GM12873 (cell line): ENCODE measurements at regions not wholly inside any gene's neighbourhood (a gene's known extent, or its start where the extent isn't known, plus 50 kb on each side); places are given as distances from the start of the nearest gene placed in this dataset.

Source experiments
- TF ChIP-seq, protein P1 (sequence below): IDR thresholded peaks from 2 replicates; pipeline ENCODE4 v1.5.1; 2012; ENCODE audit warnings: low read depth, mild to moderate bottlenecking, moderate library complexity, low read length, control low read depth; ENCODE audit not compliant: insufficient read depth; ENCODE audit errors: missing control alignments

DNA sequence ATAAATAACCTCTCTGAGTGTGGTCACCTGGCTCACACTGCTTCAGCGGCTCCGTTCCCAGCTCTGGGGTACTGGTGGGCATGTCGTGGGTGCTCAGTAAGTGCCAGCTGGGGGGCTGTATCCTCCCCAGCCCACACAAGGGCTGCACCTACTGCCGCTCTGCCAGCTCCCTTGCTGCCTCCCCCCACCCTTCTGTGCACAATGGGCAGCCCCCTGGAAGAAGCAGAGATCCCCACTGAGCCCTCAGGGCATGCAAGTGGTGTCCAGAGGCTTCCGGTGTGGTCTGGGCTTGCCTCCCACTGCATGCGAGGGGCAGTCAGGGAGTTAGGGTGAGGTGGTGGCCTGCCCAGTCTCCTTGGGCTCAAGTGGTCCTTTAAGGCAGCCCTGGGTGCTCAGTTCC is 58.3 kb upstream of the TRPM1 start:
- TF ChIP-seq, protein P1, sequence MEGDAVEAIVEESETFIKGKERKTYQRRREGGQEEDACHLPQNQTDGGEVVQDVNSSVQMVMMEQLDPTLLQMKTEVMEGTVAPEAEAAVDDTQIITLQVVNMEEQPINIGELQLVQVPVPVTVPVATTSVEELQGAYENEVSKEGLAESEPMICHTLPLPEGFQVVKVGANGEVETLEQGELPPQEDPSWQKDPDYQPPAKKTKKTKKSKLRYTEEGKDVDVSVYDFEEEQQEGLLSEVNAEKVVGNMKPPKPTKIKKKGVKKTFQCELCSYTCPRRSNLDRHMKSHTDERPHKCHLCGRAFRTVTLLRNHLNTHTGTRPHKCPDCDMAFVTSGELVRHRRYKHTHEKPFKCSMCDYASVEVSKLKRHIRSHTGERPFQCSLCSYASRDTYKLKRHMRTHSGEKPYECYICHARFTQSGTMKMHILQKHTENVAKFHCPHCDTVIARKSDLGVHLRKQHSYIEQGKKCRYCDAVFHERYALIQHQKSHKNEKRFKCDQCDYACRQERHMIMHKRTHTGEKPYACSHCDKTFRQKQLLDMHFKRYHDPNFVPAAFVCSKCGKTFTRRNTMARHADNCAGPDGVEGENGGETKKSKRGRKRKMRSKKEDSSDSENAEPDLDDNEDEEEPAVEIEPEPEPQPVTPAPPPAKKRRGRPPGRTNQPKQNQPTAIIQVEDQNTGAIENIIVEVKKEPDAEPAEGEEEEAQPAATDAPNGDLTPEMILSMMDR, result no peak

- TF ChIP-seq, protein P1, result no peak
These were observed 58.8 kb upstream of the TRPM1 start for GRCh38 chr15:31160297-31160696.

- TF ChIP-seq, protein P1, result no peak
These were observed 59.4 kb upstream of the TRPM1 start for GRCh38 chr15:31160740-31161495.

DNA sequence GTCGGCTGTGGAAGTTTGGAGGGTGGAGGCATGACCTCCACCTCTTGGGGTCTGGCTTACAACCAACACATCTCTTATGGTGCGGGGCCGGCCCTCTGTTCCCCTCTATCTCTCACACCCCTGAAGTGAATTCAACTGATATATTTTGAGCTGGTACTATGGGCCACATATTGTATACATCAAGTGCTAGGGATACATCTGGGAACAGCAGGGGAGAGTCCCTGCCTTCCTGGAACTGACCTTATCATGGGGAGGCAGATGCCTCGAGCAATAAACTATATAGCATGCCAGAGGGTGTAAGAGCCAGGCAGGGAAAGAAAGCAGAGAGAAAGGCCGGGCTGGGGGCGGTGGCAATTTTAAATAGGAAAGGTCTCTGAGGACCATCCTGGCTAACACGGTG is 60.4 kb upstream of the TRPM1 start:
- TF ChIP-seq, protein P1, result no peak

DNA sequence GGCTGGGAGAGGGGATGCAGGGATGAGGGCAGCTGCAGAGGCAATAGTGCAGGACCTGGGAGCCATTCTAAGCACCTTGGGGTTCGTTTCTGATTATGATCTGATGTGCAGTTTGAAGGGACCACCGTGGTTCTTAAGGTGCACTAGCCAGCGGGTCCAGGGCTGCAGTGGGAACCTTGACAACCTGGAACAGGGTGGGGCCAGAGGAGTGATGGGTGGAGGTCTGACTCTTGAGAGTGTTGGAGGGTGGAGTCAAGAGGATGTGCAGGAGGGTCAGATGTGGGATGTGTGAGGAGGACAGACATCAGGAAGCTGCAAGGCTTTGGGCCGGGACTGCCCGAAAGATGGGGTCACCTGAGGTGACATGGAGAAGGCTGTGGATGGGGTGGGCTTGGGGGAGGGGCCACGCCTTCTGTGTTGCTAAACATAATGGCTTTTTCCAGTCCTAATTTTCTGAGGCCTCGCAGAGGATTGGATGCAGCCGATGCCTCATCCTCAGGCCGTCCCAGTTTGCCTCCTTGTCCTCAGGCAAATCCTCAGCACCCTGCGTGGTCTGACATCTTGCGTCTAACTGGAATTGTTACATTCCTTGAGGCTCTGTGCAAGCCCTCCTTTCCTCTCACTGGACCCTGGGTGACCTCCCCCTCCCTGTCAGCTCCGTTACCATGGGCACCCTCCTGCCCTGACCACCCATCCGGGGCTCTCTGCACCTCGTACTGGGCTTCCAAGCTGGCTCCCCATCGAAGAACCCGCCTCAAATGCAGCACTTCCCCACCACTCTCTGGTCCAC is 61.4 kb upstream of the TRPM1 start:
- TF ChIP-seq, protein P1, result no peak

DNA sequence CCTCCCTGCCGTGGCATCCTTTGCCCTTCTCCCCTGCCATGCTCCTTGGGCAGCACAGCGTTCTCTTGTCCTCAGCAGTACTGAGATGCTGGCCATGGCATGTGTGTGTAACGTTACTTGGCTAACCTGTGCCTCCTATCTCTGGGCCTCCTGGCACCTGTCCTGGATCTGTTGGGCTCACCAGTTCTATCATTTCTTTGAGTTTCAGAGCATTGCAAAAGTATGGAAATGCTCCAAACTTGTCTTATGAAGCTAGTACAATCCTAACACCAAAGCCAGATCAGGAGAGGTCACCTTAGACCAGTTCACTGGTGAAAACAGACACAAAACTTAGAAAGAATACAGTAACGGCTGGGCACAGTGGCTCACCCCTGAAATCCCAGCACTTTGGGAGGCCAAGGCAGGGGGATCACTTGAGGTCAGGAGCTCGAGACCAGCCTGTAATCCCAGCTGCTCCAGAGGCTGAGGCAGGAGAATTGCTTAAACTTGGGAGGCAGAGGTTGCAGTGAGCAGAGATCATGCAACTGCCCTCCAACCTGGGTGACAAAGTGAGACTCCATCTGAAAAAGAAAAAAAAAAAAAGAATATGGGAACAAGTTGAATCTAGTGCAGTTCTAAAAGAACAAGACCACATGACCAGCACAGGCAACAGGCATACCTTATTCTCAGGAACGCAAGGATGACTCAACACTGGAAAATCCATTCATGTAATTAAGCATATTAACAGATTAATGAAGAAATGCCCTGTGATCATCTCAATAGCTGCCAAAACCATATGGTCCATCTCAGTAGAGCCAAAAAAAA is 62.4 kb upstream of the TRPM1 start:
- TF ChIP-seq, protein P1, result no peak

DNA sequence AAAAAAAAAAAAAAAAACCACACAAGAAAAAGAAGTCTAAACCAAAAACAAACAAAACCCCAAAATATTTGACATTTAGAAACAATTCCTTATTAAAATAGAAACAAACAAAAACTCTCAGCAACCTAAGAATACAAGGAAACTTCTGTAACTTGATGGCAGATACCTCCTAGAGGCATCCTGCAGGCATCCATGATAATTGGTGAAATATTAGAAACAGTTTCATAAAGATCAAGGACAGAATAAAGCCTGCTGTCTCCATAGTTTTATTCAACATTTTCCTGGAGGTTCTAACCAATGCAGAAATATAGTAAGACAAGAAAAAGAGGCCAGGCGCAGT is 63.0 kb upstream of the TRPM1 start:
- TF ChIP-seq, protein P1, result no peak
